OCI-LY7 (cell line): ENCODE measurements at regions not wholly inside any gene's neighbourhood (a gene's known extent, or its start where the extent isn't known, plus 50 kb on each side); places are given as distances from the start of the nearest gene placed in this dataset.

Experiments
- BruUV-seq: library from RNA; stranded (reverse); fragments of 400-500 nt; replicated peaks from 2 replicates; lab custom pipeline; 2021; lab: Mats Ljungman, UMichigan
- CTCF ChIA-PET: fragments of 300-600 bp; sonication (Branson Sonifier 250); formaldehyde crosslinking; loops from one replicate; lab custom pipeline; 2022; ENCODE audit warnings: antibody characterized with exemption; ENCODE audit not compliant: unreplicated experiment; lab: Charles Lee
- POLR2A ChIA-PET: fragments of 300-600 bp; sonication (Branson Sonifier 250); formaldehyde crosslinking; loops from one replicate; lab custom pipeline; 2022; ENCODE audit warnings: antibody characterized with exemption; lab: Charles Lee
- DNase-seq: peaks from one replicate; pipeline ENCODE4 v3.0.0-alpha.2; 2015; ENCODE audit warnings: low spot score
- H2AFZ ChIP-seq: fragments of 200-600 bp; sonication (generic), shearing (Covaris generic); 2 replicates; pipeline ENCODE4 v1.6.1; 2014; ENCODE audit warnings: mild to moderate bottlenecking, antibody characterized with exemption, low read length, moderate library complexity
- H3K27ac ChIP-seq: fragments of 200-600 bp; sonication (generic); 2 replicates; pipeline ENCODE4 v1.5.1; 2014; ENCODE audit warnings: mixed run types, low read depth, mild to moderate bottlenecking, moderate library complexity, low read length, inconsistent platforms; ENCODE audit not compliant: poor library complexity, severe bottlenecking
- H3K36me3 ChIP-seq: fragments of 200-600 bp; sonication (generic); 2 replicates; pipeline ENCODE4 v1.6.1; 2014; ENCODE audit warnings: mild to moderate bottlenecking, antibody characterized with exemption, low read length, moderate library complexity, mixed read lengths; ENCODE audit not compliant: insufficient read depth
- H3K4me1 ChIP-seq: fragments of 200-600 bp; sonication (generic); 2 replicates; pipeline ENCODE4 v1.5.1; 2014; ENCODE audit warnings: mild to moderate bottlenecking, low read length; ENCODE audit not compliant: insufficient read depth, poor library complexity, severe bottlenecking
- H3K4me2 ChIP-seq: fragments of 200-600 bp; sonication (generic); 2 replicates; pipeline ENCODE4 v1.6.1; 2014; ENCODE audit warnings: mild to moderate bottlenecking, low read length
- H3K4me3 ChIP-seq: fragments of 200-600 bp; sonication (generic); 2 replicates; pipeline ENCODE4 v1.5.1; 2014; ENCODE audit warnings: mild to moderate bottlenecking, low read depth, low read length; ENCODE audit not compliant: poor library complexity, severe bottlenecking
- H3K79me2 ChIP-seq: fragments of 200-600 bp; sonication (generic); 2 replicates; pipeline ENCODE4 v1.6.1; 2016; ENCODE audit warnings: low read depth, mild to moderate bottlenecking, low read length, moderate library complexity, mixed read lengths; ENCODE audit not compliant: insufficient read depth
- H3K9me2 ChIP-seq: fragments of 200-600 bp; sonication (generic); 2 replicates; pipeline ENCODE4 v1.6.1; 2016; ENCODE audit warnings: mild to moderate bottlenecking, low read length, mixed read lengths; ENCODE audit not compliant: insufficient read depth
- H3K9me3 ChIP-seq: fragments of 200-600 bp; sonication (generic); 2 replicates; pipeline ENCODE4 v1.6.1; 2014; ENCODE audit warnings: mild to moderate bottlenecking, mixed run types, low read length, mixed read lengths
- H4K20me1 ChIP-seq: fragments of 200-600 bp; sonication (generic); 2 replicates; pipeline ENCODE4 v1.6.1; 2014; ENCODE audit warnings: mild to moderate bottlenecking, antibody characterized with exemption, low read length, moderate library complexity, mixed read lengths; ENCODE audit not compliant: insufficient read depth
- CTCF ChIP-seq: fragments of 200-600 bp; sonication (generic); conservative IDR thresholded peaks from 2 replicates; pipeline ENCODE4 v1.5.1; 2014; ENCODE audit warnings: mild to moderate bottlenecking, antibody characterized with exemption, low read length, moderate library complexity, mixed read lengths
- EZH2phosphoT487 ChIP-seq: fragments of 200-600 bp; sonication (generic); IDR thresholded peaks from 2 replicates; pipeline ENCODE4 v1.6.1; 2018; ENCODE audit warnings: low read depth, borderline replicate concordance, mild to moderate bottlenecking, mixed run types, antibody characterized with exemption, low read length, moderate library complexity, mixed read lengths
- intact Hi-C: fragments of 100-400 bp; cut with micrococcal nuclease; formaldehyde crosslinking; loops from one replicate; pipeline ENCODE4 v1.10.0; 2022; ENCODE audit not compliant: unreplicated experiment

- Histone ChIP-seq H4K20me1 (no peaks in the 10 kb centered on the region), H3K4me1 (no peaks in the 10 kb centered on the region), H3K36me3 (no peaks in the 10 kb centered on the region), H3K27ac (no peak overlapping the region), H3K9me3 (no peaks in the 10 kb centered on the region), H3K4me3 (no peak overlapping the region), H2AFZ (no peak overlapping the region), H3K79me2 (no peaks in the 10 kb centered on the region), H3K4me2 (no peak overlapping the region), H3K9me2 (no peaks in the 10 kb centered on the region)
- ChIA-PET CTCF (no interaction called here), POLR2A (interaction anchor here (0.6 kb wide), 1 partner anchor 184 kb away, joined by 3 read pairs; no protein-coding TSS in a partner anchor)
- no TSS peak for BruUV-seq
- TF ChIP-seq CTCF, result no peak
- TF ChIP-seq EZH2phosphoT487, result no peak
- no peak for DNase-seq
- intact Hi-C loops, result no loop called here
Measured at GRCh38 chr6:113211170-113211569, 646.0 kb upstream of the MARCKS start.

- ChIA-PET POLR2A (no interaction called here), CTCF (no interaction called here)
- no TSS peak for BruUV-seq
- TF ChIP-seq EZH2phosphoT487, result no peak
- Histone ChIP-seq H3K4me3 (no peak overlapping the region), H3K79me2 (no peaks in the 10 kb centered on the region), H2AFZ (no peak overlapping the region), H3K9me2 (no peaks in the 10 kb centered on the region), H4K20me1 (no peaks in the 10 kb centered on the region), H3K27ac (no peak overlapping the region), H3K36me3 (no peaks in the 10 kb centered on the region), H3K4me1 (no peaks in the 10 kb centered on the region), H3K9me3 (no peaks in the 10 kb centered on the region), H3K4me2 (no peak overlapping the region)
- DNase-seq, result no peak
- intact Hi-C loops, result no loop called here
Measured at GRCh38 chr6:113219783-113220182, 637.4 kb upstream of the MARCKS start.

- ChIA-PET POLR2A (no interaction called here), CTCF (no interaction called here)
- Histone ChIP-seq H3K4me1 (no peaks in the 10 kb centered on the region), H3K9me3 (no peaks in the 10 kb centered on the region), H3K36me3 (no peaks in the 10 kb centered on the region), H2AFZ (no peak overlapping the region), H4K20me1 (no peaks in the 10 kb centered on the region), H3K4me2 (no peak overlapping the region), H3K4me3 (no peak overlapping the region), H3K79me2 (no peaks in the 10 kb centered on the region), H3K27ac (no peak overlapping the region), H3K9me2 (no peaks in the 10 kb centered on the region)
- intact Hi-C loops, result no loop called here
- no peak for DNase-seq
- no peak for TF ChIP-seq CTCF
- no peak for TF ChIP-seq EZH2phosphoT487
- BruUV-seq, result no TSS peak
Measured at GRCh38 chr6:113220832-113221231, 636.3 kb upstream of the MARCKS start.
